ENCODE measurements at regions not wholly inside any gene's neighbourhood (a gene's known extent, or its start where the extent isn't known, plus 50 kb on each side); places are given as distances from the start of the nearest gene placed in this dataset.

- DNase-seq (ENCODE audit: low read depth): no peak
These were observed 413.0 kb downstream of the VRK1 start for GRCh38 chr14:97210202-97210601.

DNA sequence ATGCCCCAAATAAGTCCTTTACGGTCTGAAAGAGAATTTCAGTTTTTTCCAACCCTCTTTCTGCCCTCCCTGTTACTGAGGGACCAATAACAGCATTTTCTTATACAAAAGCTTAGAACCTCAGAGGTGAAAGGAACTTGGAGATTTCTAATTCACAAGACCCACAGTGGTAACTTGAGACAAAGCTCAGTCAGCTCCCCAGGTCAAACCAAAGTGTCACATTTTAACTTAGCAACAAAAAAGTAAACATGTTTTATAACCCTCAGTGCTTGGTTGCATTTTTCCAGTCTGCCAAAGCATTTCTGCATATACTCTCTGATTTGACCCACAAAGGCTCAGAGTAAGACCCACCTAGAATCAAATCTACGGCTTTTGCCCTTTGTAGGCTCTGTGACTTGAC lies 415.2 kb downstream of the VRK1 start:
- no peak for DNase-seq (ENCODE audit: low read depth)

GRCh38 chr14:97213720-97214119 lies 416.5 kb downstream of the VRK1 start:
- no peak for DNase-seq (ENCODE audit: low read depth)

DNA sequence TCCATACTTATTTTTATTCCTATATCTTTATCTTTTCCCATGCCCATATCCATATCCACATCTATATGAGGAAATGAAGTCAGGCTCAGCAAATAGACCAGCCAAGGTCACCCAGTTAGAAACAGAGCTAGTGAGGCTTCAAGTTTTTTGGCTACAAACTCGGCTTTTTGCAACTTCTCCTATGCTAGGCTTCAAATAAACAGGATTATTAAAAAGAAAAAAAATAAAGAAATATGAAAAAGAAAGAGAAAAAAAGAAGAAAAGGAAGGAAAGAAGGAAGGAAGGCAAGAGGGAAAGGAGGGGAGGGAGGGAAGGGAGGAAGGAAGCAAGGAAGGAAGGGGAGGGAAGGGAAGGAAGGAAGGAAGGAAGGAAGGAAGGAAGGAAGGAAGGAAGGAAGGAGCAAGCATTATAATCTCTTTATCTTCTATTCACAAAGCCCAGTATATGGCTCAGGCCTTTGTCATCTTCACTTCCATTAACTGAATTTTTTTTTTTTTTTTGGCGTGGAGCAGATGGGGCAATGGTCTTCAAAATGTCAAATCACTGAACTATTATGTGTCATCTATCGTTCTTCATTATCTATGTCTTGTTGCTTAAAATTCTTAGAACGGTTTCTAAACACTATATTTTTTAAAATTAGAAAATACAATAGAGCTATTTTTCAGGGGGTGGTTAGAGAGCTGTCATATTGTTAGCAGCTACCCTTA lies 418.2 kb downstream of the VRK1 start:
- DNase-seq (ENCODE audit: low read depth): no peak

DNA sequence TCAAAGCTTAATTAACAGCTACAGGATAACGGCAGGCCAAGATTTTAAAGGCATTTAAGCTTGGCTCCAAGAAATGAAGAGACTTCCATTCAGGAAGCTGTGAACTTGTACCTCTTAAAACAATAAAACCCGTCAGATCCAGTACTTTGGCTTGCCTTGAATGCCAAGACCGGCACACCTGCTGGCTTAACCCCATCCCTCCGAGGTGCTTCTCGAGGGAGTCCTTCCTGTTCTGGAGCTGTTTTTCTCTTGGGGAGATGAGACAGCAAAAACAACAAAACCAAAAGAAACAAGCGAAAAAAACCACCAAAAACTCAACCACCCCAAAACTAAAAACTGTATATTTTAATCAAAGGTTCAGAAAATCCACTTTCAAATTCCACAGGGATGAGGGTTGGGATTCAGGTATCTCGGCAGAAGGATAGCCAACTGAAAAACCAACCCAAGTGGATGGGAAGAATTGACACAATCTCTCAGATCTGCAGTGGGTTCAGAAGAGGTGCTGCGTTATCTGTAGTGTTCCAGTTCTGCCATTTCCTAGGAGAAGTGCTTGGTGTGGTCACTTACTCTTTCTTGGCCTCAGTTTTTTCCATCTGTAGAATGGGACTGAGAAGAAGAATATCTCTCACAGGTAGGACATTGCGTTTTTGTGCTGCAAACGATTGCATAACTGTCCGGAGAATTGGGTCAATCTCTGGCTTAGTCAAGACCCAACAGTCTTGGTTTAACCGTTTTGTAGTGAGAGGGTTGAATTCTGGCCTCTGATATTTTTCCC lies 420.1 kb downstream of the VRK1 start:
- DNase-seq (ENCODE audit: low read depth): no peak

GRCh38 chr14:97218274-97218673 lies 421.1 kb downstream of the VRK1 start:
- DNase-seq (ENCODE audit: low read depth): no peak

GRCh38 chr14:97218691-97219430 lies 421.7 kb downstream of the VRK1 start:
- DNase-seq (ENCODE audit: low read depth): no peak

- DNase-seq (ENCODE audit: low read depth): no peak
These were observed 422.3 kb downstream of the VRK1 start for GRCh38 chr14:97219431-97220017.

DNA sequence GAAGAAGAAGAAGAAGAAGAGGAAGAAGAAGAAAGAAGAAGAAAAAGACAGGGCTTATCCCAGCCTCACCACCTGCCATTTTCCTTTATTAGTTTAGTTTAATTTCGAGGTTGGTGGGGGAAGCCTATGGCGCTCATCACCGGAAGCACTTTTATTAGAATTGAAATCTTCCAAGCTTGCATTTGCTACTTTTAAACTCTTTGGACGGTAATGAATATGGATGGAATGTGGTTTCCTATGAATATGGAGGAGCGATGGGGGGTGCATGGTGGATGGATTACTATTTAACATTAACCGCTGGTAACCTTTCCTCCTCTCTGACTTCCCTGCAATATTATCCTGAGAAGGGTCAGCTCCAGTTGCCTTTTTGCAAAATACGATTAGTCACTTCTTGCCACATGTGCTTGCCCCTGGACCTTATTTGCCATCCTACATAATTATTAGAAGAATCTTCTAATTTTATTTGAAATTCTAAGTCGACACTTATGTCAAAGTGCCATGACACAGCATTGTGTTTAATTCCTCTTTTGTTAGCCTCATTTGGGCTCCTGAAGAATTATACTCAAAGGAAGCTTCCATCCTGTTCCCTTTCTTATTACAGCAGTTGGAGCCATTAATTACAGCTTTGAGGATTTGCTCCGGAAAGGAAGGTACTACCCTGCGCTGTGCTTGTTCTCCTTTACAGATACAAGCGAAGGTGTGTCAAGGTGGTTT lies 424.5 kb downstream of the VRK1 start:
- no peak for DNase-seq (ENCODE audit: low read depth)

GRCh38 chr14:97224016-97224415 lies 426.8 kb downstream of the VRK1 start:
- DNase-seq (ENCODE audit: low read depth): no peak

GRCh38 chr14:97230051-97230450 lies 432.9 kb downstream of the VRK1 start:
- no peak for DNase-seq (ENCODE audit: low read depth)

DNA sequence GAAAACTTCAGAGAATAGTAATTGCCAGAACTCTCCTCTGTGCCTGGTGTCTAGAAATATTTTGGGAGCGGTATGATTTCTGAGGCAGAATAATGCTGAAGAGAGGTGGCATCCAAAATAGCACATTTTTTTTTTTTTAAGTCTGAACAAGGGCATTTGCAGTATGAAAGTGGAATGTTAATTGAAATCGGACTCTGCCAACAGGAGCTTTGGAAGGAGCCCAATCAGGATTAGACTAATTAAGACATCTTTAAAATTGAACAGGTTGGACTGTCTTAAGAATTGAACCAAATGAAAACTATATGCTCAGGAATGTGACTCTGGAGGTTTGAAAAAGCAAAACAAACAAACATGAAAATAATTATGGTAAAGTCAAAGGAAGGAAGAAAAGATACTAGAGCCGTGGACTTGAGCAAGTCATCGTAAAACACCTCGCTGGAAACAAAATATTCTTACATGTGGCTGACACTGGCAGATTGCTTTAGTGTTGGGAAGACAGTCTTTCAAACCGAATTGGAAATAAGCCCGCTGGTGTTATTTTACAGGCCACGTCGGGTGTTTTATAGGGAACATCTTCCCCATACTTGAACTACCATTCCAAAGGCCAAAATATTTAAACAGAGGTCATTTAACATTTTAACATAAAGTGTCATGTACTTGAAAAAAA lies 436.3 kb downstream of the VRK1 start:
- DNase-seq (ENCODE audit: low read depth): no peak

DNA sequence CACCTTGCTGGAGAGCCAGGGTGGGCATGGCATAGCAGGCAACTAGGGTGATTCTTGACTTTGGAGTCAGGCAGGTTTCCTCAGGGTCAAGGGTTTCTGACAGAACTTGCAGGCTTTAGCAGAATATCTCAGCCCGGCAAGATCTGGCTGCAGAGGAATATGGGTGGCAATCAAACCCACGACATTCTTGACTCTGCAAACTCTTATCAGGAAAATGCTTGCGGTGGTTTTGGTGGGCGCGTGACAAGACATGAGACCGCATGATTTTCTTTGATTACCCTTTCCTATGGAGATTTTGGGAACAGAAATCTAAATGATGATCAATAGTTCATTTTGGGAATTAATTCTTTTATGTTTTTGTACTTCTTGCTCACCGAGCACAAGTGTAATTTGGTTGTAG lies 449.5 kb downstream of the VRK1 start:
- no peak for DNase-seq (ENCODE audit: low read depth)

- no peak for DNase-seq (ENCODE audit: low read depth)
These were observed 451.8 kb downstream of the VRK1 start for GRCh38 chr14:97248973-97249372.

- no peak for DNase-seq (ENCODE audit: low read depth)
These were observed 453.7 kb downstream of the VRK1 start for GRCh38 chr14:97250931-97251330.

GRCh38 chr14:97251491-97252155 lies 454.4 kb downstream of the VRK1 start:
- no peak for DNase-seq (ENCODE audit: low read depth)

- no peak for DNase-seq (ENCODE audit: low read depth)
These were observed 456.6 kb downstream of the VRK1 start for GRCh38 chr14:97253756-97254155.

GRCh38 chr14:97262336-97262735 lies 465.2 kb downstream of the VRK1 start:
- DNase-seq (ENCODE audit: low read depth): no peak

DNA sequence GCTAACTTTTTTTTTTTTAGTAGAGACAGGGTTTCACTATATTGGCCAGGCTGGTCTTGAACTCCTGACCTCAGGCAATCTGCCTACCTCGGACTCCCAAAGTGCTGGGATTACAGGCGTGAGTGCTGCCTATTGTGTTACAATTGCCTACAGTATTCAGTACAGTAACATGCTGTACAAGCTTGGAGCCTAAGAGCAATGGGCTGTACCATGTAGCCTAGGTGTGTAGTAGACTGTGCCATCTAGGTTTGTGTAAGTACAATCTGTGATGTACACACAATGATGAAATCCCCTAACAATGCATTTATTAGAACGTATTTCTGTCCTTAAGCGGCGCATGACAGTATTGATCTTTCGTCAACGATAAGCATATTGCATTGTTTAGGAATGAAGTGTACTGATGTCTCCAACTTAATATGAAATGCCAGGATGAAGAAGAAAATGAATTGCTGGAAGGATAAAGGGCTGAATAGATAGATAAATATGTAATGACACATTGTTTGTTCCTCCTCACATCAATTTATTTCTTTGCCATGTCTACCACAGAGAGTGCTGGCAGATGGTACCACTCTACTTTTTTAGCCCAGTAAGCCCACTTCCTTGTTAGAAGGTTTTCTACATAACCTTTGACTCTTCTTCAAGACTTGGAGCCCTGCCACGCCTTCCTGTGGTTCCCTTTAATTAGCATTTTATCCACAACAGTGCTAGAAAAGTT lies 467.5 kb downstream of the VRK1 start:
- DNase-seq (ENCODE audit: low read depth): no peak

- DNase-seq (ENCODE audit: low read depth): no peak
These were observed 469.5 kb downstream of the VRK1 start for GRCh38 chr14:97266653-97267052.

All from fibroblast of the conjunctiva (primary cell).